ENCODE measurements at regions not wholly inside any gene's neighbourhood (a gene's known extent, or its start where the extent isn't known, plus 50 kb on each side); places are given as distances from the start of the nearest gene placed in this dataset.

- no peaks in the 10 kb centered on the region for H3K36me3 ChIP-seq (replicated peaks in 1 of 2; ENCODE audit: control extremely low read depth in 1 of 2, control insufficient read depth in 1 of 2, extremely low read depth in 1 of 2, insufficient read depth in 2 of 2, low read length in 1 of 2)
- H3K9ac ChIP-seq (ENCODE audit: low read length), result no peak overlapping the region
- H3K4me3 ChIP-seq (ENCODE audit: control extremely low read depth in 1 of 5, extremely low read depth in 1 of 5, insufficient read depth in 1 of 5, low read depth in 2 of 5, low read length in 4 of 5), result no peak overlapping the region
- H3K9me3 ChIP-seq (ENCODE audit: control extremely low read depth in 1 of 3, control insufficient read depth in 2 of 3, insufficient read depth in 1 of 3, low read length in 2 of 3), result peaks cover 0 to 7% (median 2%) of the 10 kb centered on the region in 3 donors
- Mint-ChIP-seq H3K4me3 (no peak overlapping the region), H3K4me1 (no peaks in the 10 kb centered on the region), H3K9me3 (ENCODE audit: insufficient read depth) (no peaks in the 10 kb centered on the region), H3K27ac (no peak overlapping the region), H3K27me3 (peaks cover 19% of the 10 kb centered on the region)
- no peaks in the 10 kb centered on the region for H4K20me1 ChIP-seq (ENCODE audit: control insufficient read depth, insufficient read depth, low read length, poor library complexity, severe bottlenecking)
- DNase-seq (no peak), ATAC-seq (ENCODE audit: low read depth) (no peak)
- no peak for TF ChIP-seq EZH2 (IDR thresholded peaks at IDR 0.05; ENCODE audit: borderline replicate concordance, insufficient read depth, low read depth, low read length, poor library complexity, severe bottlenecking)
- TF ChIP-seq CTCF (IDR thresholded peaks at IDR 0.05), result no peak
- intact Hi-C loops (cut with micrococcal nuclease), result no loop called here
- no peak overlapping the region for H3K27ac ChIP-seq (ENCODE audit: low read length in 2 of 2)
- no peak overlapping the region for H3K4me2 ChIP-seq (replicated peaks; ENCODE audit: low read depth, low read length, poor library complexity, severe bottlenecking)
- H2AFZ ChIP-seq (ENCODE audit: insufficient read depth, low read depth, low read length, poor library complexity, severe bottlenecking), result no peak overlapping the region
- no peaks in the 10 kb centered on the region for H3K4me1 ChIP-seq (ENCODE audit: control insufficient read depth in 2 of 2, insufficient read depth in 2 of 2, low read length in 2 of 2)
- POLR2A ChIA-PET, result no interaction called here
- peaks cover 0 to 9% (median 0%) of the 10 kb centered on the region in 4 experiments for H3K27me3 ChIP-seq (replicated peaks in 1 of 4; ENCODE audit: control extremely low read depth in 1 of 4, control insufficient read depth in 3 of 4, insufficient read depth in 4 of 4, low read length in 3 of 4)
- H3K79me2 ChIP-seq (ENCODE audit: control insufficient read depth, insufficient read depth, low read length), result no peaks in the 10 kb centered on the region
- CTCF ChIA-PET, result no interaction called here
Measured at GRCh38 chr1:34303218-34303617, 126.5 kb downstream of the C1orf94 start.

- no peak overlapping the region for H2AFZ ChIP-seq (ENCODE audit: insufficient read depth, low read depth, low read length, poor library complexity, severe bottlenecking)
- ATAC-seq (ENCODE audit: low read depth), result no peak
- CTCF ChIA-PET, result no interaction called here
Measured at GRCh38 chr1:34306568-34306967, 129.9 kb downstream of the C1orf94 start.

More at GRCh38 chr1:34306568-34306967, 129.9 kb downstream of the C1orf94 start:
- H3K9me3 Mint-ChIP-seq (ENCODE audit: insufficient read depth), result peaks cover 8% of the 10 kb centered on the region
- Histone ChIP-seq H3K27me3 (replicated peaks in 1 of 4; ENCODE audit: control extremely low read depth in 1 of 4, control insufficient read depth in 3 of 4, insufficient read depth in 4 of 4, low read length in 3 of 4) (peaks cover 0 to 9% (median 0%) of the 10 kb centered on the region in 4 experiments), H3K27ac (ENCODE audit: low read length in 2 of 2) (no peak overlapping the region), H3K9ac (ENCODE audit: low read length) (no peak overlapping the region), H4K20me1 (ENCODE audit: control insufficient read depth, insufficient read depth, low read length, poor library complexity, severe bottlenecking) (no peaks in the 10 kb centered on the region), H3K4me3 (ENCODE audit: control extremely low read depth in 1 of 5, extremely low read depth in 1 of 5, insufficient read depth in 1 of 5, low read depth in 2 of 5, low read length in 4 of 5) (no peak overlapping the region), H3K4me2 (replicated peaks; ENCODE audit: low read depth, low read length, poor library complexity, severe bottlenecking) (no peak overlapping the region), H3K4me1 (ENCODE audit: control insufficient read depth in 2 of 2, insufficient read depth in 2 of 2, low read length in 2 of 2) (no peaks in the 10 kb centered on the region), H3K36me3 (replicated peaks in 1 of 2; ENCODE audit: control extremely low read depth in 1 of 2, control insufficient read depth in 1 of 2, extremely low read depth in 1 of 2, insufficient read depth in 2 of 2, low read length in 1 of 2) (no peaks in the 10 kb centered on the region), H3K9me3 (ENCODE audit: control extremely low read depth in 1 of 3, control insufficient read depth in 2 of 3, insufficient read depth in 1 of 3, low read length in 2 of 3) (peaks cover 1 to 7% (median 2%) of the 10 kb centered on the region in 3 donors), H3K79me2 (ENCODE audit: control insufficient read depth, insufficient read depth, low read length) (no peaks in the 10 kb centered on the region)
- no peak for TF ChIP-seq CTCF (IDR thresholded peaks at IDR 0.05)
- no peak for TF ChIP-seq EZH2 (IDR thresholded peaks at IDR 0.05; ENCODE audit: borderline replicate concordance, insufficient read depth, low read depth, low read length, poor library complexity, severe bottlenecking)
- no peak for DNase-seq
- intact Hi-C loops (cut with micrococcal nuclease), result no loop called here
- 83% methylated on average over 2 of the region's 2 CpGs for WGBS (ENCODE audit: insufficient coverage)
- H3K27me3 Mint-ChIP-seq, result peaks cover 24% of the 10 kb centered on the region
- no peak overlapping the region for H3K27ac Mint-ChIP-seq
- no peaks in the 10 kb centered on the region for H3K4me1 Mint-ChIP-seq
- POLR2A ChIA-PET, result no interaction called here
- no peak overlapping the region for H3K4me3 Mint-ChIP-seq

All from B cell (primary cell).